ENCODE measurements at regions not wholly inside any gene's neighbourhood (a gene's known extent, or its start where the extent isn't known, plus 50 kb on each side); places are given as distances from the start of the nearest gene placed in this dataset.

DNA sequence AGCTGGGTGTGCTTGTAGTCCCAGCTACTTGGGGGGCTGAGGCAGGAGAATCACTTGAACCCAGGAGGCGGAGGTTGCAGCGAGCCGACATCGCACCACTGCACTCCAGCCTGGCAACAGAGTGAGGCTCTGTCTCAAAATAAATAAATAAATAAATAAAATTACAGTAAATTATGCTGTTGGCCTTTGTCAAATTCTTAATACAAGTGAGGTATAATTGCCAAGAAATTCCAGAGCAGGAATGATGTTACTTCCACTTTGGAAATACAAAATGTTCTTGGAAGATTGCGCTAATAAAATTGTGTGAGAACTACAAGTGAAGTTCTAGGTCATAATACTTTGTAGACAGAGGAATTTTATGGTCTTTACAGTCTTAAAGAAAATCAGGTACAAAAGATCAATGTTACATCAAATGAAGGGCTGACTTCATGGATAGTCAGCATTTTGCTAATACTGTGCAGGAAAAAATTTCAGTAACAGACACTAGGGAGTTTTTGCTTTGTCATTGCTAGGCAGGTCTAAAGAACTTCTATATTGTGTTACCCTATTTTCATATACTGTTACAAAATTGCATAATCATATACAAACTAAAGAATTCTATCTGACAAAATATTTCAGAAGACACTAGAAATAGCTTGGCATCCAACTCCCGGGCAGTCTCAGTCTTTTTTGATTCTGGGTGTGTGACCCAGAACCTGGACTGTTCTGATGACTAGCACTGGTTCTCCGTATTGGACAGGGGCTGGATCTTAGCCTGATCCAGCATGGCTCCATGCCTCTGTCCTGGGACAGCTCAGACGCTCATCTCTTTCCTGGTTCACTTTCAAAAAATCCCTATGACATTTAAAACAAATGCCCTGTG lies 76.0 kb upstream of the STK17B start:
- Histone ChIP-seq H2AFZ (ENCODE audit: insufficient read depth, low read depth, low read length, poor library complexity, severe bottlenecking) (no peak overlapping the region), H3K9ac (ENCODE audit: insufficient read depth, low read length, poor library complexity, severe bottlenecking) (no peak overlapping the region), H3K36me3 (replicated peaks in 1 of 2; ENCODE audit: control insufficient read depth in 1 of 2, insufficient read depth in 2 of 2, low read length in 2 of 2) (no peaks in the 10 kb centered on the region), H3K4me2 (replicated peaks; ENCODE audit: extremely low read depth, low read length, poor library complexity, severe bottlenecking) (peak overlapping the region; percentile 34), H3K4me3 (replicated peaks in 1 of 3; ENCODE audit: low read depth in 2 of 3, low read length in 3 of 3) (peak overlapping the region in 1 of 3 experiments; percentile 27), H4K20me1 (ENCODE audit: insufficient read depth, low read length) (no peaks in the 10 kb centered on the region), H3K27ac (ENCODE audit: low read depth in 1 of 2, low read length in 2 of 2) (peak overlapping the region; percentile 38 to 67), H3K79me2 (ENCODE audit: insufficient read depth, low read length) (no peaks in the 10 kb centered on the region), H3K4me1 (ENCODE audit: control insufficient read depth in 1 of 2, insufficient read depth in 2 of 2, low read length in 2 of 2) (peaks cover 54 to 68% of the 10 kb centered on the region in 2 donors), H3K27me3 (ENCODE audit: control insufficient read depth in 2 of 2, insufficient read depth in 2 of 2, low read length in 2 of 2) (no peaks in the 10 kb centered on the region), H3K9me3 (replicated peaks in 1 of 2; ENCODE audit: control insufficient read depth in 1 of 2, insufficient read depth in 1 of 2, low read length in 2 of 2) (no peaks in the 10 kb centered on the region)
- TF ChIP-seq, protein P1, sequence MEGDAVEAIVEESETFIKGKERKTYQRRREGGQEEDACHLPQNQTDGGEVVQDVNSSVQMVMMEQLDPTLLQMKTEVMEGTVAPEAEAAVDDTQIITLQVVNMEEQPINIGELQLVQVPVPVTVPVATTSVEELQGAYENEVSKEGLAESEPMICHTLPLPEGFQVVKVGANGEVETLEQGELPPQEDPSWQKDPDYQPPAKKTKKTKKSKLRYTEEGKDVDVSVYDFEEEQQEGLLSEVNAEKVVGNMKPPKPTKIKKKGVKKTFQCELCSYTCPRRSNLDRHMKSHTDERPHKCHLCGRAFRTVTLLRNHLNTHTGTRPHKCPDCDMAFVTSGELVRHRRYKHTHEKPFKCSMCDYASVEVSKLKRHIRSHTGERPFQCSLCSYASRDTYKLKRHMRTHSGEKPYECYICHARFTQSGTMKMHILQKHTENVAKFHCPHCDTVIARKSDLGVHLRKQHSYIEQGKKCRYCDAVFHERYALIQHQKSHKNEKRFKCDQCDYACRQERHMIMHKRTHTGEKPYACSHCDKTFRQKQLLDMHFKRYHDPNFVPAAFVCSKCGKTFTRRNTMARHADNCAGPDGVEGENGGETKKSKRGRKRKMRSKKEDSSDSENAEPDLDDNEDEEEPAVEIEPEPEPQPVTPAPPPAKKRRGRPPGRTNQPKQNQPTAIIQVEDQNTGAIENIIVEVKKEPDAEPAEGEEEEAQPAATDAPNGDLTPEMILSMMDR (IDR thresholded peaks at IDR 0.05): no peak
- H3K9me3 Mint-ChIP-seq: peaks cover 0 to 4% (median 0%) of the 10 kb centered on the region in 7 donors
- DNase-seq: peak in 2 of 3 donors; percentile 52 to 54
- peaks cover 67% of the 10 kb centered on the region for H3K4me1 Mint-ChIP-seq
- peaks cover 0 to 5% of the 10 kb centered on the region in 2 donors for H3K36me3 Mint-ChIP-seq
- peaks cover 0 to 1% (median 0%) of the 10 kb centered on the region in 3 donors for H3K27me3 Mint-ChIP-seq (ENCODE audit: low read depth in 3 of 3)
- 50% methylated on average over 3 of the region's 8 CpGs for WGBS (ENCODE audit: insufficient coverage)
- intact Hi-C loops (cut with micrococcal nuclease): no loop called here
- peak overlapping the region; percentile 84 to 93 (median 92) for H3K27ac Mint-ChIP-seq
- peak overlapping the region in 1 of 2 donors; percentile 43 for H3K4me3 Mint-ChIP-seq

DNA sequence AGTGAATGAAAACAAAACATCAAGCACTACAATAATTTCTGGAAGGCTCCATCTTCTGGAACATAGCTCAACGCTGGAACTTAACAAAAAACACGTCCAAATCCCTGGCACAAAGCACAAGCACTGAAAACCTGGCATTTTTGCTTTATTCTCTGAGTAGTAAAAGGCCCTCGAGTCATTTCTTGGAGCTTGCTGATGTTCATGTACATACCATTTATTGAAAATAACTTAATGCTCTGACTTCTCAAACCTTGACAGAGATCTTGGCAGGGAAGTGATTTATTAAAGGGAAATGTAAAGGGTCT lies 76.5 kb upstream of the STK17B start:
- no peak for DNase-seq
- TF ChIP-seq, protein P1 (IDR thresholded peaks at IDR 0.05): no peak
- peaks cover 64% of the 10 kb centered on the region for H3K4me1 Mint-ChIP-seq
- peak overlapping the region; percentile 84 to 93 (median 92) for H3K27ac Mint-ChIP-seq
- Histone ChIP-seq H4K20me1 (ENCODE audit: insufficient read depth, low read length) (no peaks in the 10 kb centered on the region), H3K9me3 (replicated peaks in 1 of 2; ENCODE audit: control insufficient read depth in 1 of 2, insufficient read depth in 1 of 2, low read length in 2 of 2) (no peaks in the 10 kb centered on the region), H3K4me1 (ENCODE audit: control insufficient read depth in 1 of 2, insufficient read depth in 2 of 2, low read length in 2 of 2) (peaks cover 49 to 64% of the 10 kb centered on the region in 2 donors), H3K27me3 (ENCODE audit: control insufficient read depth in 2 of 2, insufficient read depth in 2 of 2, low read length in 2 of 2) (no peaks in the 10 kb centered on the region), H3K4me3 (replicated peaks in 1 of 3; ENCODE audit: low read depth in 2 of 3, low read length in 3 of 3) (peak overlapping the region in 1 of 3 experiments; percentile 27), H3K36me3 (replicated peaks in 1 of 2; ENCODE audit: control insufficient read depth in 1 of 2, insufficient read depth in 2 of 2, low read length in 2 of 2) (no peaks in the 10 kb centered on the region), H3K79me2 (ENCODE audit: insufficient read depth, low read length) (no peaks in the 10 kb centered on the region), H3K9ac (ENCODE audit: insufficient read depth, low read length, poor library complexity, severe bottlenecking) (peak overlapping the region; percentile 4), H3K27ac (ENCODE audit: low read depth in 1 of 2, low read length in 2 of 2) (peak overlapping the region; percentile 38 to 67), H2AFZ (ENCODE audit: insufficient read depth, low read depth, low read length, poor library complexity, severe bottlenecking) (no peak overlapping the region), H3K4me2 (replicated peaks; ENCODE audit: extremely low read depth, low read length, poor library complexity, severe bottlenecking) (peak overlapping the region; percentile 34)
- peaks cover 0 to 5% of the 10 kb centered on the region in 2 donors for H3K36me3 Mint-ChIP-seq
- intact Hi-C loops (cut with micrococcal nuclease): no loop called here
- H3K4me3 Mint-ChIP-seq: peak overlapping the region in 1 of 2 donors; percentile 43
- WGBS (ENCODE audit: insufficient coverage): 85% methylated on average over 2 of the region's 3 CpGs
- H3K27me3 Mint-ChIP-seq (ENCODE audit: low read depth in 3 of 3): peaks cover 0 to 1% (median 0%) of the 10 kb centered on the region in 3 donors
- H3K9me3 Mint-ChIP-seq: peaks cover 0 to 4% (median 0%) of the 10 kb centered on the region in 7 donors

Data from CD14-positive monocyte (primary cell).